Activated CD8-positive, alpha-beta memory T cell treated with anti-CD3 and anti-CD28 coated beads, Interleukin-2, amount 50 U/mL, for 48 hours (primary cell): ENCODE measurements at regions not wholly inside any gene's neighbourhood (a gene's known extent, or its start where the extent isn't known, plus 50 kb on each side); places are given as distances from the start of the nearest gene placed in this dataset.
"Not testable (repeated sequence)": the region's sequence is repeated elsewhere in the genome, so short reads cannot be mapped to it uniquely, and the experiment has no call there.

ENCODE experiments used
- DNase-seq: peaks from one replicate; pipeline ENCODE4 v3.0.0-alpha.2; 2020

GRCh38 chr1:233477359-233477758, 136.5 kb upstream of the KCNK1 start:
- DNase-seq: no peak

- no peak for DNase-seq
Observed at GRCh38 chr1:233478611-233479010, 135.3 kb upstream of the KCNK1 start.

- DNase-seq: no peak
Observed at GRCh38 chr1:233479110-233479890, 134.6 kb upstream of the KCNK1 start.

- no peak for DNase-seq
Observed at GRCh38 chr1:233480198-233480597, 133.7 kb upstream of the KCNK1 start.

- no peak for DNase-seq
Observed at GRCh38 chr1:233482388-233482787, 131.5 kb upstream of the KCNK1 start.

GRCh38 chr1:233485385-233485784, 128.5 kb upstream of the KCNK1 start:
- DNase-seq: no peak

GRCh38 chr1:233485809-233486398, 128.0 kb upstream of the KCNK1 start:
- no peak for DNase-seq

- DNase-seq: no peak
Observed at GRCh38 chr1:233487408-233487807, 126.5 kb upstream of the KCNK1 start.

- no peak for DNase-seq
Observed at GRCh38 chr1:233489411-233489810, 124.5 kb upstream of the KCNK1 start.

- DNase-seq: no peak
Observed at GRCh38 chr1:233490488-233490887, 123.4 kb upstream of the KCNK1 start.

- no peak for DNase-seq
Observed at GRCh38 chr1:233491953-233492620, 121.8 kb upstream of the KCNK1 start.

GRCh38 chr1:233496993-233497392, 116.9 kb upstream of the KCNK1 start:
- DNase-seq: no peak

- no peak for DNase-seq
Observed at GRCh38 chr1:233497679-233498078, 116.2 kb upstream of the KCNK1 start.

GRCh38 chr1:233500106-233500505, 113.8 kb upstream of the KCNK1 start:
- no peak for DNase-seq

GRCh38 chr1:233503366-233503954, 110.4 kb upstream of the KCNK1 start:
- DNase-seq: no peak

- DNase-seq: no peak
Observed at GRCh38 chr1:233505130-233505529, 108.8 kb upstream of the KCNK1 start.

- not testable (repeated sequence) for DNase-seq
Observed at GRCh38 chr1:233505889-233506288, 108.0 kb upstream of the KCNK1 start.

GRCh38 chr1:233509526-233509925, 104.4 kb upstream of the KCNK1 start:
- no peak for DNase-seq

- DNase-seq: no peak
Observed at GRCh38 chr1:233512538-233512937, 101.4 kb upstream of the KCNK1 start.

GRCh38 chr1:233513431-233513830, 100.5 kb upstream of the KCNK1 start:
- no peak for DNase-seq

- no peak for DNase-seq
Observed at GRCh38 chr1:233514946-233515391, 98.9 kb upstream of the KCNK1 start.

GRCh38 chr1:233516732-233517131, 97.2 kb upstream of the KCNK1 start:
- no peak for DNase-seq

GRCh38 chr1:233518344-233518743, 95.6 kb upstream of the KCNK1 start:
- peak; percentile 66 for DNase-seq
